Thyroid gland (tissue), 4 donors: ENCODE measurements at regions not wholly inside any gene's neighbourhood (a gene's known extent, or its start where the extent isn't known, plus 50 kb on each side); places are given as distances from the start of the nearest gene placed in this dataset.
A peak's percentile ranks its signal among the peaks of the same experiment; 100 is the strongest.

Experiments used
- DNase-seq, 2 donors: peaks; one replicate each; pipeline ENCODE4 v3.0.0-alpha.2; 2019
- H3K27ac ChIP-seq, 3 donors: fragments of 200-600 bp; sonication (generic); 1 replicate in 2 of 3; 2 replicates in 1 of 3; pipeline ENCODE4 v1.5.1; 2016 to 2019; ENCODE audit warnings: mild to moderate bottlenecking in 1 of 3, moderate library complexity in 1 of 3
- H3K27me3 ChIP-seq: fragments of 200-600 bp; sonication (generic); one replicate; pipeline ENCODE4 v1.5.1; 2019
- H3K36me3 ChIP-seq, 2 donors: fragments of 200-600 bp; sonication (generic); one replicate each; pipeline ENCODE4 v1.5.1; 2016 to 2019
- H3K4me1 ChIP-seq, 2 donors: fragments of 200-600 bp; sonication (generic); one replicate each; pipeline ENCODE4 v1.5.1; 2017 to 2019
- H3K4me3 ChIP-seq, 3 donors: fragments of 200-600 bp; sonication (generic); replicated peaks in 1 of 3; 1 replicate in 2 of 3; 2 replicates in 1 of 3; pipeline ENCODE4 v1.5.1; 2016; ENCODE audit warnings: mild to moderate bottlenecking in 1 of 3
- H3K9me3 ChIP-seq: fragments of 200-600 bp; sonication (generic); one replicate; pipeline ENCODE4 v1.5.1; 2017
- CTCF ChIP-seq, 6 experiments: fragments of 200-600 bp in 3 of 6; fragments of 450-650 bp in 3 of 6; sonication (generic) in 3 of 6; IDR thresholded peaks; one replicate each; pipeline ENCODE4 v1.5.1; 2016 to 2019; ENCODE audit warnings: antibody characterized with exemption in 6 of 6, mild to moderate bottlenecking in 2 of 6, inconsistent platforms in 1 of 6, moderate library complexity in 1 of 6
- POLR2A ChIP-seq, 2 donors: fragments of 450-650 bp; IDR thresholded peaks; one replicate each; pipeline ENCODE4 v1.6.1; 2017; ENCODE audit warnings: antibody characterized with exemption in 2 of 2, mild to moderate bottlenecking in 2 of 2, moderate library complexity in 1 of 2
- WGBS, 2 donors: methylation state at CpG; one replicate each; pipeline ENCODE4 v1.1.5; 2017; 5-methylcytosine and 5-hydroxymethylcytosine counted together
- intact Hi-C: fragments of 100-400 bp; cut with DNase I; formaldehyde crosslinking; loops from one replicate; pipeline ENCODE4 v1.15.1; 2023

GRCh38 chr5:112635276-112635675, 102.4 kb upstream of the APC start:
- H3K4me3 ChIP-seq, result no peak overlapping the region
- 90% methylated on average over 3 of the region's 3 CpGs for WGBS, 2 donors
- DNase-seq, result no peak
- intact Hi-C loops, result no loop called here
- H3K4me1 ChIP-seq, result peaks cover 9 to 18% of the 10 kb centered on the region in 2 donors
- H3K27me3 ChIP-seq, result no peaks in the 10 kb centered on the region
- no peak overlapping the region for H3K27ac ChIP-seq
- no peaks in the 10 kb centered on the region for H3K9me3 ChIP-seq
- no peaks in the 10 kb centered on the region for H3K36me3 ChIP-seq
- TF ChIP-seq CTCF (IDR thresholded peaks at IDR 0.05) (no peak), POLR2A (IDR thresholded peaks at IDR 0.05) (no peak)

GRCh38 chr5:112635771-112636731, 101.6 kb upstream of the APC start:
- Histone ChIP-seq H3K4me1 (peaks cover 9 to 18% of the 10 kb centered on the region in 2 donors), H3K27me3 (no peaks in the 10 kb centered on the region), H3K4me3 (no peak overlapping the region), H3K36me3 (no peaks in the 10 kb centered on the region), H3K27ac (peak overlapping the region; percentile 13 to 39 (median 35)), H3K9me3 (no peaks in the 10 kb centered on the region)
- 97% methylated on average over 1 of the region's 1 CpG for WGBS, 2 donors
- DNase-seq, result peak in 1 of 2 donors; percentile 9
- TF ChIP-seq CTCF (IDR thresholded peaks at IDR 0.05), result no peak
- no peak for TF ChIP-seq POLR2A (IDR thresholded peaks at IDR 0.05)
- intact Hi-C loops, result no loop called here

- no peak overlapping the region for H3K4me3 ChIP-seq
- intact Hi-C loops, result no loop called here
- H3K27ac ChIP-seq, result peak overlapping the region; percentile 13 to 39 (median 35)
- peaks cover 9 to 18% of the 10 kb centered on the region in 2 donors for H3K4me1 ChIP-seq
- no peaks in the 10 kb centered on the region for H3K9me3 ChIP-seq
- TF ChIP-seq POLR2A (IDR thresholded peaks at IDR 0.05) (no peak), CTCF (IDR thresholded peaks at IDR 0.05) (no peak)
- peak in 1 of 2 donors; percentile 3 for DNase-seq
- H3K36me3 ChIP-seq, result no peaks in the 10 kb centered on the region
- H3K27me3 ChIP-seq, result no peaks in the 10 kb centered on the region
- 62 to 66% methylated on average over 2 of the region's 2 CpGs for whole genome bisulfite sequencing, 2 donors
Observed at GRCh38 chr5:112636751-112637150, 100.9 kb upstream of the APC start.

- Histone ChIP-seq H3K4me1 (peaks cover 9 to 18% of the 10 kb centered on the region in 2 donors), H3K27ac (no peak overlapping the region), H3K4me3 (no peak overlapping the region), H3K9me3 (no peaks in the 10 kb centered on the region), H3K36me3 (no peaks in the 10 kb centered on the region), H3K27me3 (no peaks in the 10 kb centered on the region)
- peak in 1 of 2 donors; percentile 5 for DNase-seq
- intact Hi-C loops, result no loop called here
- no peak for TF ChIP-seq CTCF (IDR thresholded peaks at IDR 0.05)
- no peak for TF ChIP-seq POLR2A (IDR thresholded peaks at IDR 0.05)
Observed at GRCh38 chr5:112637343-112637742, 100.3 kb upstream of the APC start.

GRCh38 chr5:112640546-112640945, 97.1 kb upstream of the APC start:
- H3K4me1 ChIP-seq, result peaks cover 9 to 18% of the 10 kb centered on the region in 2 donors
- 89 to 96% methylated on average over 1 of the region's 1 CpG for WGBS, 2 donors
- H3K9me3 ChIP-seq, result no peaks in the 10 kb centered on the region
- no peak overlapping the region for H3K27ac ChIP-seq
- no peak overlapping the region for H3K4me3 ChIP-seq
- H3K27me3 ChIP-seq, result no peaks in the 10 kb centered on the region
- intact Hi-C loops, result no loop called here
- TF ChIP-seq CTCF (IDR thresholded peaks at IDR 0.05) (no peak), POLR2A (IDR thresholded peaks at IDR 0.05) (no peak)
- no peak for DNase-seq
- H3K36me3 ChIP-seq, result no peaks in the 10 kb centered on the region
